Dermis blood vessel endothelial cell (primary cell): ENCODE measurements at regions not wholly inside any gene's neighbourhood (a gene's known extent, or its start where the extent isn't known, plus 50 kb on each side); places are given as distances from the start of the nearest gene placed in this dataset.

ENCODE experiments used
- DNase-seq: peaks from one replicate; pipeline ENCODE4 v3.0.0; 2010

DNA sequence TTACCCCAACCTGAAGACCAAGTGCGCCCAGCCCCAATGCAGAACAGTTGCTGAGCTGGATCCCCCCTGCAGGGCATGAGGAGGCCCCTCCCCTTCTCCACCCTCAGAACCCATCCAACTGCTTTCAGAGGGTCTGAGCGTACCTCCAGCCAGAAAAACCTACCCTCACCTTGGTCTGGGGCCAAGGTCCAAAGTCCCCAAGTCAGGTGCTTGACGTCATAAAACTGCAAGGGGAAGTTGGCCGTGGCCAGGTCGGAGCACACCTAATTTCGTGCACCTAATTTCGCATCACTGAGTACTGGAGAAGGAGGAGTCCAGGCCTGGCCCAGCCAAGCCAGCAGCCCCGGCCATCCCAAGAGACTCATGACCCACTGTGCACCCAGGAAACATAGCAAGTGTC, 289.8 kb downstream of the CTTN start:
- no peak for DNase-seq

DNA sequence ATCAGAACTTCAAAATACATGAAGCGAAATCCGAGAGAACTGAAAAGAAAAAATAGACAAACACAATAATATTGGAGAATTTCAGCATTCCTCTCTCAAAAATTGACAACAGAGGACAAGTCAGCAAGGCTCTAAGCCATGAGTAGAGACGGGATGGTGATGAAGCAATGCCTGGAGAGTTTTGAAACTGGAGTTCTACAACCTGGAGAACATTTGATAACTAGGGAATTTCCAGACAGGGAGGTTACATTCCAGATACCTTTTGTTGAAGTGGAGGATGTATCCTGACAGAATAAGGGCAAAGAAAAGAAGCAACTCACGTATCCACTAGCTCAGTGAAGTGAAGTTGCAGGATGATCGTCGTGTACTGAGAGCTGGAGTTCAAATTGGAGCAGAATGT, 291.4 kb downstream of the CTTN start:
- DNase-seq, result no peak

DNA sequence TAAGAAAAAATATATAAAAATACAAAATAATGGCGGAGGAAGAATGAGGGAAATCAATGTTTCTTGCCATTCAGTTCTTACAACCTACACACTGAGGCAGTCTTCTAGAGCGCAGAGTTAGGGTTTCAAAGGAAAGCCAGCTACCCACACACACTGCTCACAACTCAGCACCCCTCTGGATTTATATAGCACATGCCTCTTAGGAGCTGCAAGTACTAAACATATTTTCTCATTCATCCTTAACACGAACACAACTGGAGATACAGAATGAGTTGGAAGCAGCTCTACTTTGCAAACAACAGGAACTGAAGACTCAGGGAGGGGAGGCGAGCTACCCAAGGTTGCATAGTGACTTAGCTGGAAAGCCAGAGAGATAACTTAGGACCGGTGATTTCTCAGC, 293.8 kb downstream of the CTTN start:
- no peak for DNase-seq

DNA sequence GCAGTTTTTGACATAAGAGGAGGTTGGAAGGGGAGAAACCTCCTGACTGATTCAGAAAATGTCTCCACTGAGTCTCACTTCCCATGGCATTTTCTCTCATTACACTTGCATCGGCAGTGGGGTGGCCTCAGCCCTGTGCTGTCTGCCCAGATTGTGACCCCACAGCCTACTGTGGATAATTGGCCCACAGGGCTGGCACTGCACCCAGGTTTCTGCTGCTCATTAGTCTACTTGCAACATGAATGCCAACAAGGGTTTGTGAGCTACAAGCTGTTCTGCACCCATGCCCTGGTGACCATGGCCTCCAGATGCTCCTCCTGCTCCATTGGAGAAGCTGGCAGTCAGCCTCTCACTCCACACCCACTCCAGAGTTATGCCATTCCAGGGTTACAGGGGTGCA, 296.0 kb downstream of the CTTN start:
- no peak for DNase-seq

DNA sequence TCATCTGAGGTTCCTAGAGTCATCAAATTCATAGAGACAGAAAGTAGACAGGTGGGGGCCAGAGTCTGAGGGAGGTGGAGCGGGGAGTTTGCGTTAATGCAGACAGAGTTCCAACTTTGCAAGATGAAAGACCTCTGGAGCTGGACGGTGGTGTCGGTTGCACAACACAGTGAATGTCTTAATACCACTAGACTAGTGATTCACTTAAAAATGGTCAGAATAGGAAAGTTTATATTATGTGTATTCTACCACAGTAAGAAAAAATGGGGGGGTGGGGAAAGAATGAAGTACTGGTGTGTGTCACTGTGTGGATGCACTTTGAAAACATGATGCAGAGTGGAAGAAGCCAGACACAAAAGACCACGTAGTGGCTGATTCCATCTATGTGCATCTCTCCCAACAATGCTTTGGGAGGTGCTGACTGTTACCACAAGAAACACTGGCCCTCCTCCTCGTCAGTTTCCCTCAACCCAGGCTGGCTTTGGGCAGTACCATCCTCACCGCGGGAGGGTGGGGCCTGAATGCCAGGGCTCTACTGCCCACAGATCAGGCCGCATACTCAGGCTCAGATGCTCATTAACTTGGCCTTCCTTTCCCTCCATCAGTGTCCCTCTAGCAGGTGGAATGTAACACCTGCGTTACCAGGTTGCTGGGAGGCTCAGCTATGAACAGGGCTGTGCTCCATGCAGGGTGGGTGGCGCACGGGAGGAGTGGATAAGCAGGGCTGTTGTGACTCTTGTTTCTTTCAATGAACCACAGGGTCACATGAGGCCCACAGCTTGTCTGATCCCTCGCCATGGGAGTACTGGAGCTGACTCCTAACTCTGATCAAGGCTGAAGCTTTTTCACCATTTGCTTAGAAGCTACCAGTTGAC, 297.0 kb downstream of the CTTN start:
- no peak for DNase-seq

DNA sequence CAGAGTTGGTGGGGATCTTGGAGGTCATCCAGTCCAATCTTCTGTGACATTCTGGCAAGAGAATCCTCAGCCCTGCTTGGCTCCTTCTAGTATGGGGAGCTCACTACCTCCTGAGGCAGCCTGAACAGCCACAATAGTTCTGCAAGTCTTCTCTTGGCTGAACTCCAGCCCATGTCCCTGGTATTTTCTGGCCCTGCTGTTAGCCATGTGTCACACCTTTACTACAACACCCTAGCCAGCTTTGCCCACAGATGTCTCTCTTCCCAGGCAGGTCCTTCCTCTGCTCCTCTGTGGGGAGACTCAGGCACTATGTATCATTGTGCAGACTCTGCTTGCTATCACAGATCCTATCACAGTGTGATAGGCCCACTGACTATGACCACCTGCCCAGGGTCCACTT, 297.7 kb downstream of the CTTN start:
- DNase-seq, result no peak

DNA sequence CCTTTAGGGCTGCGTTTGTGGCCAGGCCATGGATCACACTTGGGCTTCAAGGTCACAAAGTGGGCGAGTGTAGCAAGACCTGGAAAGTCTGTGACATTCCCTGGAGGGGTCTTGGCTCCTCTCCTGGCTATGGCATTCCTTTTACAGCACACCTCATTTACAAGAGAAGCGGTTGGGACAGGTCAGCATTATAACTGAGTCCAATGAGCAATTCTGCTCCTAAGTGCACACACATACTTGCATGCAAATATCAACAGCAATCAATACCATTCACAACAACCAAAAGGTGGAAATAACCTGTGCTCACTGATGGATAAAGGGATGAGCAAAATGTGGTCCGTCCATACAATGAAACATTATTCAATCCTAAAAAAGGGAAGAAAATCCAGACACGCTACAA, 298.2 kb downstream of the CTTN start:
- no peak for DNase-seq

DNA sequence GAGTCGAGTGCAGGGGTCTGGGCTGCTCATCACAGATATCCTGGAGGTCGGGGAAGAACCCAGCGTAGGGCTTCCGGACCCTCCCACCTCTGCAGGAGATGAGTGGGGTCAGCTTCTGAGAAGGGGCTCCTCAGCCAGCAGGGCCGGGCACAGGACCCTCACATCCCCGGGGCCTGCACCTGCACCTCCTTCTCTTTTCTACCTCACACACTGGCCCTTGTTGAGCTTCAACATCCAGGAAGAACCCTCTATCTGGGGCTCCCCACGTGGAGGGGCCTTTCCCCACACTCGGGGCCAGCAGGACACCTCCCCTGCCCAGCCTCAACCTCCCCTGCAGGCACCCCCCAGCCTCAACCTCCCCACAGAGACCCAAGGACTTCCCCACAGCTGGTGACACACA, 299.4 kb downstream of the CTTN start:
- no peak for DNase-seq

DNA sequence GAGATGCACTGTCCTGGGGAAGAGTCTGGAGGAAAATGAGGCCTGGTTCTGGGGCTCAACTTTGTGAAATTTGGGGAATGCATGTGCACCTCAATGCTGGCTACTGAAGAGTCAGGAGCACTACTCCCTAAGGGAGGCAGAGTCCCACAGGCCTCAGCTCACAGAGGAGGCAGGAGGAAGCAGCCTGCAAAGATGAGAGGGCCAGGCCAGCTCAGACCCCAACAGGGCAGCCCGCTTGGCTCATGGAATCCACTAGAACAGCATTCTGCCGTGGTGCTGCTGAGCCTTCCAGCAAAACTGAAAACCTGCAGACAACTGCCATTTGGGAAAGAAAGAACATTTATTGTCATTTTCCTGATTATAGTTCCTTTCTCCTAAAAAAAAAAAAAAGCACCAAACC, 300.5 kb downstream of the CTTN start:
- no peak for DNase-seq

DNA sequence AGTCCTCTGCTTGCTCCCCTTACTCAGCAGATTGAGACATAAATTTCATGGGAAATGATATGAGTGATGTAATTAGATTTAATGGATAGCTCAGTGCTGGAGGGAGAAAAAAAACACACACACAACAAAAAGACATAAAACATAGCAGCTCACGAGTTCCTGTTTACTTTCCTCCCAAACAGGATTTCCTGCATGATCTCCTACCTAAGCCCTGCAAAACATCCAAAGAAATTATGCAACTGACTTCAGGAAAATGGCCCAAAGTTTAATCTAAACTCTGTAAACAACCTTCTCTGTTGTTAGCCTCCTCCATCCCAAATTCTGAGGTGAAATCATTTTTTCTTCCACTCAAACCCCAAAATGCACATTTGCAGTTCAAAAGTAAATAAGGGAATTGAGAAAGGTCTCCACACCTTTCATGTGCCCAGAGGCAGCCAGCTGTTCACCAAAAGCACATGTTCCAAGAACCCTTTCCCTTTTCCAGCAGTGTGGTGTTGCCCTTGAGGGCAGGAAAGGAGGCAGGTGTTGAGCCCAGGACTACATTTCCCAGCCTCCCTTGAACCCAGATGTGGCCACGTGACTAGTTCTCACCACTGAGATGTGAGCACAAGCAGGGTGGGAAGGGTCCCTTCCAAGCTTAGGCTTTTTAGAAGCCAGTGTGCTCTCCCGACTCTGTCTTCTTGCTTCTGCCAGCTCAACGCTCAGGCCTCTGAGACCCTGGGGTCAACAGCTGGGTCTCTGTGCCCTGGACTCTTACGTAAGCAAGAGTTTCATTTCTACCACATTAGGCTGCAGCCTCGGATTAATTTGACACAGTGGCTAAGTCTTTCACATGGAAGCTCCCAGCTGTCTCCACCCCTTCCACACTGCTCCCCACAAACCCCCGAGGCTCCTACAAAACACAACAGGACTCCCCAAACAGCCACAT, 301.2 kb downstream of the CTTN start:
- no peak for DNase-seq

DNA sequence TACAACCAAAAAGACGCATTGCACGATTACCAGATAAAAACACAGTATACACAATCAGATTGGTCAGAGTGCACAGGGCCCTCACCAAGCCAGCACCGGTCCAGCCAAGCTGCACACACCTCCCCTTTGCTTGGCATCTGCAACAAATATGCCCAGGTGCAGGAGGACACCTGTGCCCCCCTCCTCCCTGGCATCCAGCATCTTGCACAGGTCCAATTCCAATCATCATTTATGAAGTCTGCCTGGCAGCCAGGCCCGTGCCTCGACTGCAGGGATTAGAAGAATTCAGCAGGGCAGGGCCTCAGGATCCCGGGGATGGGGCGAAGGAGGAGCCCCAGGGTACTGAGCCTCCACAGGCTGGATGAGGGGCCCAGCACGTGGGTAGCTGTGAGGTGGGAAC, 302.1 kb downstream of the CTTN start:
- no peak for DNase-seq

DNA sequence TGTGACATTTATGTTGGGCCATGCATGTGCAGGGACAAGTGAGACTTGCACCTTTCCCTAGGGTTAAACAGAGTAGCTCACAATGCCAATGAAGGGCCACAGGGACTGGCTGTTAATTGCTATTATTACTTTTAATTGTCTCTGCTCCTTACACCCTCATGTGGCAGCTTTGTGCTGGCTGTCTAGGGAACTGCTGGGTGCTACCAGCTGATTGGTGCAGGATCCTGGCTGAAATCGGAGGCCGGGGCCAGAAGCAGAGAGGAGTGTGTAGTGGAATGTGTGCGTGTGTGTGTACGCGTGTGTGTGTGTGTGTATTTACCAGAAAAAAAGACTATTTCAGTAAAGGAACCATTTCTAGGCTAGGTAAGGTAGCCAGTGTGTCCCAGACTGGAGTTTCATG, 302.5 kb downstream of the CTTN start:
- no peak for DNase-seq

DNA sequence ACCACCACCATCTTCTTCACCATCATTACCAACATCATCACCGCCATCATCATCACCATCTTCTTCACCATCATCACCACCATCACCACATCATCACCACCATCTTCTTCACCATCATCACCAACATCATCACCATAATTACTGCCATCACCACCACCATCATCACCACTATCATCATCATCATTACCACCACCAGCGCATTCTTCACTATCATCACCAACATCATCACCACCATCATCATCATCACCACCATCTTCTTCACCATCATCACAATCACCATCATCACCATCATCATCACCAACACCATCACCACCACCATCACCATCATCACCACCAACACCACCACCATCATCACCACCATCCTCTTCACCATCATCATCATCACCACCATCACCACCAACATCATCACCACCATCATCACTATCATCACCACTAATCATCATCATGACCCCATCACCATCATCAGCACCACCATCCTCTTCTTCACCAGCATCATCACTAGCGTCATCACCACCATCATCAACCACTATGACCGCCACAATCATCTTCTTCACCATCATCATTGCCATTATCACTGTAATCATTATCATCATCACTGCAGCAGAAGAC, 303.8 kb downstream of the CTTN start:
- no peak for DNase-seq

DNA sequence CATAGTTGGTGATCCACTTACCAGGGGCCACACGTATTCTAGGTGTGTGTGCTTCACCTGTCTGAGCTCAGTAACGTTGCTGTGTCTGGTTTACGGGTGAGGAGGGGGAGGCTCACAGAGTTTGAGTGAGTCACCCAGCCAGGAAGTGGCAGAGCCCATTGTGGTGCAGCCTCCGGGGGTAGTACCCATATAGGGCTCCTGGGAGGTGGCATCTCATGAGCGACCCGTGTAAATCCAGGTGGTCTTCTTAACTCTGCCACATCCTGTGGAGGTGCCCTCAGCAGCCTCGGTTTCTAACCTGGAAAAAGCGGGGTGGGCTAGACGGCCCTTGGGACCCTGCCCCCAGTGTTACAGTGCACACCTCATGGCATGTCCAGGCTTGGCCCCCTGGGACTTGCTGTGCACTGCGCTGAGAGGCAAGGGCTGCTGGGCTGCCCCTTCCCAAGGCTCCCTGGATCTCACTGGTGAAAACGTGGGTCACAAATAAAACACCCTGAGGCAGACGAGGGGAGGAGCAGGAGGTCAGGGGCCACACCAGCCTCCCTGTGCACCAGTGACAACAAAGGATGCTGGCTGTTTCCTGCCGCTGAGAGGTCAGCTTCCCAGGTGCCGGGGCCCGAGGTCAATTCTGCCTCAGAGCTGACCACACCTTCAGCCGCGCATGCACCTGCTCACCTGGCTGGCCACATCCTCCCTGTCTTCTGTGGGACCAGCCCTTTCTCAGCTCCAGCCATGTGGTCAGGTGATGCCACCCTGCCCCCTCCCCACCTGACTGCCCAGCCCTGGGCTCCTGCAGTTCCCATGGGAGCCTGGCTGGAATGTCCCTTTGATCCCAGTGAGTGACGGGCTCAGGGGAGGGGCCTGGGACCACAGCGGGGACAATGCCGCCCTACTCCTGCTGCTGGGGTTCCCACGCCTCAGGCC, 305.1 kb downstream of the CTTN start:
- DNase-seq, result no peak

DNA sequence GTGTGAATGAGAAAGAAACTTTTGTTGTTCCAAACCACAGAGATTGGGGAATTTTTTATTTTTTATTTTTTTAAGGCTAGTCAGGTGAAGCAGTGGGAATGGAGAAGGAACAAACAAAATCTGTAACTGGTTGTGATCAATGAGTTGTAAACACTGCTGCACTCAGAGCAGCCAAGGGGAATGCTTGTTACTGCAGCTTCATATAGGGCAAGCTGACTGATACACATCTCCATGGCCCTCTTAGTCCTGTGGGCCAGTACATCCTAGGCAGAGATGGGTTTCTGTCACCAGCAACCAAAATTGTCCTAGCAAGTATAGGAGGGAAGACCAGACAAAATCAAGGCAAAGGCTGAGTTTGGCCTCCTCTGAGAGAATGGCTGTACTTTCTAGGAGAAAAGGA, 306.8 kb downstream of the CTTN start:
- no peak for DNase-seq

DNA sequence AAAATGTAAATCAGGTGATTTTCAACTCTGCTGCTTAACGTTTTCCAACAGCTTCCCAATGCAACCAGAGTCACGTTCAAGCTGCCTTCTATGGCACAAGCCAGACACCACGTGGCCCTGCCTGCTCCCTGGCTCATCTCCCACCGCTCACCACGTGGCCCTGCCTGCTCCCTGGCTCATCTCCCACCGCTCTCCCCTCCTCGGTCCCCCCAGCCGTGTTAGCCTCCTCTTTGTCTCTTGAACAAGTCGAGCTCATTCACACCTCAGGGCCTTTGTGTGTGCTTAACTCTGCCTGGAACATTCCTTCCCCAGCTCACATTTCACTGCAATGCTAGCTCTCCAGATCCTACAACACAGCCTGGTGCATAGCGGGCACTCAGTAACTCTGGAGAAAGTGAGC, 307.6 kb downstream of the CTTN start:
- no peak for DNase-seq

DNA sequence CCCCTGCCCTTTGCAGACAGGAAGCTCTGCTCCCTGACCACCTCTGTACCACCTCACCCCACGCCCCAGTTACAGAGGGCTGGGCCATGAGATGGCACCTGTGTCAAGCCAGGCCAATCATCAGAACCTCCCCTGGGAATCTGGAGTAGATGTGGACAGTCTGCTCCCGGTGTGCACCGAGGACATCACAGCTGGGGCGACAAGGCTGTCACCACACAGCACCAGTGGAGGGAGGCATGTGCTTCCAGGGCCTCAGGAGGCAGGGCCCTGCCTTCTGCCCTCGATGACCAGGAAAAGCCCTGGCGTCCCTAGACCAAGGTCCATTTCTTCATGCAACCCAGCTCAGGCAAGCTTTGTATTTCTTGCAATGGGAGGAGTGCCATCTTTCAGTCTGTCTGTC, 309.5 kb downstream of the CTTN start:
- DNase-seq, result no peak

DNA sequence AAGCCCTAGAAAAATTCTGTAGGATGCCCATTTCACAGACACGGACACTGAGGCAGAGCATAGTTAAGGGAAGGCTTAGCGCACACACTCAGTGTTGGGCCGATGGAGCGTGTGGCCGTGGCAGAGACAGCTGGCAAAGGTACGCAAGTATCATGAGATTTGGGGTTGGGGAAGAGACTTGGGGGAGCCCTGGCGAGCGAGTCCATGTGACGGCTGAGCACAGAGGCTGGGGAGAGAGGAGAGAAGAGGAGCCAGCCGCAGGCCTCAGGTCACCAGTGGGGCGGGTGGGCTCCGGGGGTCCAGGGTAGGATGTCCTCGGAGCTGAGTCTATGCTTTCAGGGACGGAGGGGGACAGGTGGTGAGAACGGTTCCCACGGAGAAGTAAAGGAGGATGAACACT, 311.3 kb downstream of the CTTN start:
- DNase-seq, result no peak

DNA sequence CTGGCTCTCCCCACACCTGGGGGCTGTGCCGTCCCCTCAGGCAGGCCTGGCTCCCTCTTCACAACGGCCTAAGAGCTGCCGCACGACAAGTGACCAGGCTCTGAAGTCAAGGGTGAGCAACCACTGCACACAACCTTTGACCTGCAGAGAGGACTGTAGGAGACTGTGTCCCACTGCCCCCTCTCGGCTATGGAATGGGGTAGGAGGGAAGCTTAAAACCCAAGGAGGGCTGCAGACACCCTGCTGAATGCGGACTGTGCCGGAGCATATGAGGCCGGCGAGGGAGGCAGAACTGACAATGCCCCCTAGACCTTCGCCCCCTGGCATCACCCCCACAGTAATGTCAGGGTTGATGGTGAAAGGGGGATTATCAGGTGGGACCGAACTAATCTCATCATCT, 311.9 kb downstream of the CTTN start:
- no peak for DNase-seq

DNA sequence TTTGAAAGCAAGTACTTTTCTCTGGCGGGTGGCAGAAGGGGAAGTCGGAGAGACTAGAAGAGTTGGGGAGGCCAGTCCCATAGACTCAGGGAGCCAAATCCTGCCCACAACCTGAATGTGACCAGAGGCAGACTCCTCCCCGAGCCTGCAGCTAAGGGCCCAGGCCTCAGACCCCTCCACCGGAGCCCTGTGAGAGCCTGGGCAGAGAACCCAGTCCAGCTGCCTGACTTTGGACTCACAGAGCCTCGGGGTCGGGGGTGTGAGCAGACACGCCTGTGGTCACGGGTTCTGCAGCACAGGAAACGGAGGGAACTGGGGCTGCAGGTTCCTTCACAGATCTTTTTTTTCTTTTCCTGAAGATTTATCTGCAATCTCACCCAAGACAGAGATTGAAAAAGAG, 312.3 kb downstream of the CTTN start:
- DNase-seq, result no peak

DNA sequence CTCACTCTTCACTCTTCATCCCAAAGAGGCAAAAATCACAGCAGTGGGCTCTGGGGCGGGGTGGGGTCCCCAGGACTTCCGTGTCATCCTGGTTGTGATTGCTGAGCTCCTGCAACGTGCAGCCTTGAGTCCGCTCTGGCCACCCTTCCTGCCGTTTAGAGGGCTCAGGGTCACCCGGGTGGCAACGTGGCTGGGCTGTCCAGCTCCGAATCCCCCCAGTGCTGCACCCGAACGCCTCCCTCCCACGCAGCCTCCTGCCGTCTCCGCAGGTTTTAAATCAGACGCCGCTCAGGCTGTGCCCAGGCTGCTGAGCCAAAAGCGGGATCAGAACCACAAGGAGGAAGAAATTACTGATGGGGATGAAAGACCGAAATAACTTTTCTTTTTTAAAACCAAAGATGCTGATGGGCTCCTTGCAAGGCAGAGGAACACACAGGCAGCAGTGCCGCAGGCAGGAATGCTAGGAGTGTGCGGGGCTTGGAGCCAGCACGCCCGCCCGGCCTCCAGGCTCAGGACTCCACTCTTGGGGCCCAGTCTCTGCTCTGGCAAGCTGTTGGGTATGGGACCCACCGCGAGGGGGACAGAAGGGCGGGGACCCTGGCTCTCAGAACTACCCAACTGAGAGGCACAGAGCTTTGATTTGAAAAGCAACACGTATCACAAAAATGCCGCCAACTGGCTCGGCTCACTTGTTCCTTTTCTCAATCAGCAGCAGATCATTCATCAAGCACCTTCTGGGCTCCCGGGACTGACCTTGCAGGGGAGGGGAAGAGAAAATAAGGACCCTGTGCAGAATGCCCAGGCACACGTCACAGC, 313.0 kb downstream of the CTTN start:
- no peak for DNase-seq

DNA sequence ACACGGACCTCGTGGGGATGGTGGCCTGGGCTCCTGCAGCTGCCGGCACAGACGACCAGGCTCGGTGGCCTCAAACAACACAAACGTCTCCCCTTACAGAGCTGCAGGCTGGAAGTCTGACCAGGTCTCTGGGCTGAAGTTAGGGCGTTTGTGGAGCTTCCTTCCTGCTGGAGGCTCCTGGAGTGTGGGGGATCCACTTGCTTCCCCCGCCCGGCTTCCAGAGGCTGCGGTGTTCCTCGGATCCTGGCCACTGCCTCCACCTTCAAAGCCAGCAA, 313.5 kb downstream of the CTTN start:
- DNase-seq, result no peak
